Omental fat pad (tissue), 3 donors: ENCODE measurements at regions not wholly inside any gene's neighbourhood (a gene's known extent, or its start where the extent isn't known, plus 50 kb on each side); places are given as distances from the start of the nearest gene placed in this dataset.

Source experiments
- ATAC-seq: fragments of 150-250 bp; one replicate; pipeline ENCODE4 v1.9.1; 2016; ENCODE audit warnings: mild to moderate bottlenecking, moderate library complexity; ENCODE audit not compliant: low FRiP score
- DNase-seq: peaks from one replicate; pipeline ENCODE4 v3.0.0-alpha.2; 2019; ENCODE audit warnings: low spot score
- TF ChIP-seq, protein P1 (sequence below), 3 donors: fragments of 450-650 bp; IDR thresholded peaks; one replicate each; pipeline ENCODE4 v1.5.1; 2016 to 2017; ENCODE audit warnings: antibody characterized with exemption in 3 of 3, mild to moderate bottlenecking in 3 of 3, moderate library complexity in 2 of 3

DNA sequence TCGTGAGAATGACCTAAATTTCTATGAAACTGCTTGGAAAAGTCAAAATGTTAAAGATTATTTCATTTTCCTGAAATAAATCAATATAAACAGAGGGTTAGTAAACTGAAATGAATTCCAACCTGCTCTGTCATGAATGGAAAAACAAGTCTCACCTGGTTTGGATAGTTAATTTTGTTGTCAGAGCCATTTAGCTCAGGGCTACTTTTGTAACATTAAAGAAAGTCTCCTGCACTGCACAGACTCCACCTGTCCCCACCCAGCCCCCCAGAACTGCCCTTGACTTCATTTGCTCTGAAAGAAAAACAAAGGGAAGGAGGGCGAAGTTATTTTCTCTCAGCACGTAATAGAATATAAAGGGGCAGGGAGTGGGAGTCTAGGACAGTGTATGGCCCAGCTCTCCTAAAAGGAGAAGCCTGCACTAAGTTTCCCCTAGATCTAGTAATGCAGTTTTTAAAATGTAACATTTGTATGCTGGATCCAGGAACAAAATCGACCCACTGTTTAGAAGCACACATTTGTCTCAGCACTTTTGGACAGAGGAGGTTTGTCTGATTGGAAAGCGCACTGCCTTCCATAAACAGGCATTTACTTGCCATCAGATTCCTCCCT lies 54.2 kb upstream of the ACSL3 start:
- DNase-seq, result no peak
- no peak for ATAC-seq

DNA sequence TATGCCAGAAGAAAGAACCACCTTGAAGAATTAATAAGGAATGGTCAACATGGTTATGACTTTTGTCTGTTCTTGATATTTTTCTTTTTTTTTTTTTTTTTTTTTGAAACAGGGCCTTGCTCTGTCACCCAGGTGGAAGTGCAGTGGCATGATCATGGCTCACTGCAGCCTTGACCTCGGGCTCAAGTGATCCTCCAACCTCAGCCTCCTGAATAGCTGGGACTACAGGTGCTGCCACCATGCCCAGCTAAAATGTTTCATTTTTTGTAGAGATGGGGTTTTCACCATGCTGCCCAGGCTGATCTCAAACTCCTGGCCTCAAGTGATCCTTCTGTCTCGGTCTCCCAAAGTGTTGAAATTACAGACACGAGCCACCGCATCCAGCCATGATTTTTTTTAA lies 53.4 kb upstream of the ACSL3 start:
- ATAC-seq (no peak), DNase-seq (no peak)
- TF ChIP-seq, protein P1, sequence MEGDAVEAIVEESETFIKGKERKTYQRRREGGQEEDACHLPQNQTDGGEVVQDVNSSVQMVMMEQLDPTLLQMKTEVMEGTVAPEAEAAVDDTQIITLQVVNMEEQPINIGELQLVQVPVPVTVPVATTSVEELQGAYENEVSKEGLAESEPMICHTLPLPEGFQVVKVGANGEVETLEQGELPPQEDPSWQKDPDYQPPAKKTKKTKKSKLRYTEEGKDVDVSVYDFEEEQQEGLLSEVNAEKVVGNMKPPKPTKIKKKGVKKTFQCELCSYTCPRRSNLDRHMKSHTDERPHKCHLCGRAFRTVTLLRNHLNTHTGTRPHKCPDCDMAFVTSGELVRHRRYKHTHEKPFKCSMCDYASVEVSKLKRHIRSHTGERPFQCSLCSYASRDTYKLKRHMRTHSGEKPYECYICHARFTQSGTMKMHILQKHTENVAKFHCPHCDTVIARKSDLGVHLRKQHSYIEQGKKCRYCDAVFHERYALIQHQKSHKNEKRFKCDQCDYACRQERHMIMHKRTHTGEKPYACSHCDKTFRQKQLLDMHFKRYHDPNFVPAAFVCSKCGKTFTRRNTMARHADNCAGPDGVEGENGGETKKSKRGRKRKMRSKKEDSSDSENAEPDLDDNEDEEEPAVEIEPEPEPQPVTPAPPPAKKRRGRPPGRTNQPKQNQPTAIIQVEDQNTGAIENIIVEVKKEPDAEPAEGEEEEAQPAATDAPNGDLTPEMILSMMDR (IDR thresholded peaks at IDR 0.05), result no peak

More for the DNA sequence above, 54.2 kb upstream of the ACSL3 start:
- TF ChIP-seq, protein P1 (IDR thresholded peaks at IDR 0.05), result no peak

DNA sequence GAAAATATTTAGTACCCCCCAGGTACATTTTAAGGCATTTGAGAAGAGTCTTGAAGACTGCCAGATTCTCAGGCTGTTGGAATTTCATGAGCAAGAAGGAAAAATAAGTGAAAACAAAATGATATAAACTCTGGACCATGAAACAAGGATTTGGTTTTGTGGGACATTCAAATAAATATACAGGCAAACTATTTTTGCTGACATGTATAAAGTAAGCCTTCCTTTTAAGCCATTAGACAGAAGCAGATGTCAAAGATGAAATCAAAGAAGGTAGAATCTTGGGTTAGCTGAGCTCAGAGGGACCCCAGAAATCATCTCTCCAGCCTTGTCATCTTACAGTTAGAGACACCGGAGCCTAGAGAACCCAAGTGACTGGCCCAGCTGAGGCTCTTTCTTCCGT lies 51.3 kb upstream of the ACSL3 start:
- ATAC-seq (no peak), DNase-seq (no peak)
- TF ChIP-seq, protein P1 (IDR thresholded peaks at IDR 0.05), result no peak

DNA sequence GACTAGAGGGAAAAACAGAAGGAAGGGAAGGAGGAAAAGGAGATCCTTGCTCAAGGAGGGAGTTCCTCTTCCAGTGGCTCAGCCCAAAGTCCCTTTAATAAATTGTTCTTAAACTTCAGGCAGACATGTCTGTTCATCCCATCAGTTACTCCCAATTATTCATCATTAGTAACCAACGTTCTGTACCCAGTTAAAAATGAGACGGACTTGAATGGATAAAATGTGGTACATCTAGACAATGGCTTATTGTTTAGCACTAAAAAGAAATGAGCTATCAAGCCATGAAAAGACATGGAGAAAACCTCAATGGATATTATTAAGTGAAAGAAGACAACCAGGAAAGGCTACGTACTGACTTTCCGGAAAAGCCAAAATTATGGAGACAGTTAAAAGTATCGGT lies 50.8 kb upstream of the ACSL3 start:
- ATAC-seq, result no peak
- TF ChIP-seq, protein P1 (IDR thresholded peaks at IDR 0.05), result no peak
- no peak for DNase-seq
